A673 (cell line): ENCODE measurements at regions not wholly inside any gene's neighbourhood (a gene's known extent, or its start where the extent isn't known, plus 50 kb on each side); places are given as distances from the start of the nearest gene placed in this dataset.

ENCODE experiments used
- BruUV-seq: library from RNA; stranded (reverse); fragments of 400-500 nt; replicated peaks from 2 replicates; lab custom pipeline; 2021; lab: Mats Ljungman, UMichigan
- CTCF ChIA-PET: fragments of 300-600 bp; sonication (Branson Sonifier 250); formaldehyde crosslinking; loops from one replicate; lab custom pipeline; 2022; ENCODE audit warnings: antibody characterized with exemption; lab: Charles Lee
- POLR2A ChIA-PET: fragments of 300-600 bp; sonication (Branson Sonifier 250); formaldehyde crosslinking; loops from one replicate; lab custom pipeline; 2022; ENCODE audit warnings: antibody characterized with exemption; ENCODE audit not compliant: low non-redundant PET; lab: Charles Lee
- DNase-seq: peaks from one replicate; pipeline ENCODE4 v3.0.0-alpha.2; 2015; ENCODE audit warnings: low spot score
- H3K27ac ChIP-seq: fragments of 200-600 bp; sonication (generic); 2 replicates; pipeline ENCODE4 v1.5.1; 2016; ENCODE audit warnings: mixed run types, low read depth, mild to moderate bottlenecking, mixed read lengths, antibody characterized with exemption, low read length; ENCODE audit not compliant: poor library complexity, severe bottlenecking
- H3K27me3 ChIP-seq: fragments of 200-600 bp; sonication (generic); replicated peaks from 2 replicates; pipeline ENCODE4 v1.6.1; 2017; ENCODE audit warnings: mixed run types, low read depth, mild to moderate bottlenecking, mixed read lengths, antibody characterized with exemption, low read length; ENCODE audit not compliant: insufficient read depth, poor library complexity
- H3K36me3 ChIP-seq: fragments of 200-600 bp; sonication (generic); 2 replicates; pipeline ENCODE4 v1.6.1; 2016; ENCODE audit warnings: mixed run types, mild to moderate bottlenecking, mixed read lengths, antibody characterized with exemption, low read length; ENCODE audit not compliant: insufficient read depth, poor library complexity, severe bottlenecking
- H3K4me1 ChIP-seq: fragments of 200-600 bp; sonication (generic); 2 replicates; pipeline ENCODE4 v1.6.1; 2017; ENCODE audit warnings: mixed run types, mild to moderate bottlenecking, mixed read lengths, antibody characterized with exemption, low read length; ENCODE audit not compliant: insufficient read depth, poor library complexity, severe bottlenecking
- H3K4me3 ChIP-seq: fragments of 200-600 bp; sonication (generic); 2 replicates; pipeline ENCODE4 v1.5.1; 2016; ENCODE audit warnings: low read depth, mixed run types, mild to moderate bottlenecking, mixed read lengths, low read length; ENCODE audit not compliant: poor library complexity, severe bottlenecking
- H3K9me3 ChIP-seq: fragments of 200-600 bp; sonication (generic); 2 replicates; pipeline ENCODE4 v1.6.1; 2016; ENCODE audit warnings: mixed run types, low read depth, mild to moderate bottlenecking, mixed read lengths, antibody characterized with exemption, low read length; ENCODE audit not compliant: poor library complexity, severe bottlenecking
- EZH2 ChIP-seq: fragments of 200-600 bp; sonication (generic); IDR thresholded peaks from 2 replicates; pipeline ENCODE4 v1.6.1; 2017; ENCODE audit warnings: borderline replicate concordance, low read depth, mild to moderate bottlenecking, mixed read lengths, antibody characterized with exemption, low read length; ENCODE audit not compliant: poor library complexity, severe bottlenecking
- intact Hi-C: fragments of 100-400 bp; cut with micrococcal nuclease; formaldehyde crosslinking; loops from one replicate; pipeline ENCODE4 v1.10.0; 2022; ENCODE audit not compliant: unreplicated experiment
- TF ChIP-seq, protein P1 (sequence below): fragments of 300-800, 200-600 bp; sonication (generic); conservative IDR thresholded peaks from 2 replicates; pipeline ENCODE4 v1.5.1; 2017; ENCODE audit warnings: low read depth, mild to moderate bottlenecking, antibody characterized with exemption, low read length, moderate library complexity, mixed read lengths

DNA sequence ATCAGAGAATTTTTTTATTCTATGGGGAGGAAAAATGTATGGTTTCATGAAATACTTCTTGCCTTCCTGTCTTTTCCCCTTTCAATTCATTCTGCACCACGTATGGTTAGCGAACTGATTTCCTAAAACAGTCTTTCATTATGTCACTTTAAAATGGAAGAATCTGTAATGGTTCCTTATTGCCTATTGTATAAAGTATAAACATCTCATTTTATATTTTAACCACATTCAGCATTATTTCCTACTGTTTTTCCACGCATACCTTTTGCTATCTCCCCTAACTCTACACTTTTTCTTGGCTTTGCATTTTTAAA lies 232.3 kb upstream of the B3GALT2 start:
- intact Hi-C loops: no loop called here
- ChIA-PET CTCF (no interaction called here), POLR2A (no interaction called here)
- Histone ChIP-seq H3K27ac (no peak overlapping the region), H3K4me1 (no peaks in the 10 kb centered on the region), H3K4me3 (peak overlapping the region; percentile 13), H3K27me3 (no peaks in the 10 kb centered on the region), H3K36me3 (no peaks in the 10 kb centered on the region), H3K9me3 (no peaks in the 10 kb centered on the region)
- no TSS peak for BruUV-seq
- TF ChIP-seq, protein P1, sequence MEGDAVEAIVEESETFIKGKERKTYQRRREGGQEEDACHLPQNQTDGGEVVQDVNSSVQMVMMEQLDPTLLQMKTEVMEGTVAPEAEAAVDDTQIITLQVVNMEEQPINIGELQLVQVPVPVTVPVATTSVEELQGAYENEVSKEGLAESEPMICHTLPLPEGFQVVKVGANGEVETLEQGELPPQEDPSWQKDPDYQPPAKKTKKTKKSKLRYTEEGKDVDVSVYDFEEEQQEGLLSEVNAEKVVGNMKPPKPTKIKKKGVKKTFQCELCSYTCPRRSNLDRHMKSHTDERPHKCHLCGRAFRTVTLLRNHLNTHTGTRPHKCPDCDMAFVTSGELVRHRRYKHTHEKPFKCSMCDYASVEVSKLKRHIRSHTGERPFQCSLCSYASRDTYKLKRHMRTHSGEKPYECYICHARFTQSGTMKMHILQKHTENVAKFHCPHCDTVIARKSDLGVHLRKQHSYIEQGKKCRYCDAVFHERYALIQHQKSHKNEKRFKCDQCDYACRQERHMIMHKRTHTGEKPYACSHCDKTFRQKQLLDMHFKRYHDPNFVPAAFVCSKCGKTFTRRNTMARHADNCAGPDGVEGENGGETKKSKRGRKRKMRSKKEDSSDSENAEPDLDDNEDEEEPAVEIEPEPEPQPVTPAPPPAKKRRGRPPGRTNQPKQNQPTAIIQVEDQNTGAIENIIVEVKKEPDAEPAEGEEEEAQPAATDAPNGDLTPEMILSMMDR: no peak
- TF ChIP-seq EZH2: no peak
- DNase-seq: no peak

DNA sequence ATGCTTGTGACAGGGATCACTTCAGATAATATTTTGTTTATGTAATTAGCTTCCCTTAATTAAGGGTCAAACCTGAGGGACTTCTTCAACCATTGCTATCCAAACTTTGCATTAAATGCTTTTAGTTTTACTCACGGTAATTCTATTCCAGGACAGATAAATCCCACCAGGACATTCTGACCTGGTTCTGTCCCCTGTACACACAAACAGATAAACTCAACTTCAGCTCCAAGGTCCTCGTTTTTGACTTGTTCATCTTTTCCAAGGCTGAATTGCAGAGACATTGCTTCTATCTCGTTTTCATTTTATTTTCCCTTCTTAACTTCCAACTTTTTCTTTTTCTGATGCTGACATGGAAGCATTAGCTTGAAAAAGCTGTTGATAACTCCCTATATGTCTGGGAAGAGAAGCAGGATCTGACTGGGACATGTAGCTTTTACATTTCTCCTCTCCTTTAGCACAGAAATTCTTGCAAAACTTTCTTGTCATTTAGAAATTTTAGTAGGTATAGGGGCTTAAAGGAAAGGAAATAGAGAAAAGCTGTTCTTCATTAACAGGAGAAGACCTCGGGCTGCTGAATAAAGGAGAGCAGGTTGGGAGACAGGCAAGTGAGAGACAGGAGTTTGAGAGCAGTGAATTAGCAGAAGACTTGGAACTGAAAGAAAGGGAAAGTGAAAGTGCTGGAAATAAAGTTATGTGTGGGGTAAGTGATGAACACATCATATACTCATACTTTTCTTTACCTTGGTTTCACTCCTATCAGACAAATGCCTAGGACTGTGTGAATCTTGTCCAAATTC lies 231.7 kb upstream of the B3GALT2 start:
- H3K4me1 ChIP-seq: no peaks in the 10 kb centered on the region
- no TSS peak for BruUV-seq
- H3K9me3 ChIP-seq: no peaks in the 10 kb centered on the region
- TF ChIP-seq, protein P1: no peak
- TF ChIP-seq EZH2: no peak
- H3K4me3 ChIP-seq: peak overlapping the region; percentile 13
- no peaks in the 10 kb centered on the region for H3K36me3 ChIP-seq
- DNase-seq: no peak
- ChIA-PET POLR2A (no interaction called here), CTCF (no interaction called here)
- H3K27me3 ChIP-seq: no peaks in the 10 kb centered on the region
- intact Hi-C loops: no loop called here
- no peak overlapping the region for H3K27ac ChIP-seq

DNA sequence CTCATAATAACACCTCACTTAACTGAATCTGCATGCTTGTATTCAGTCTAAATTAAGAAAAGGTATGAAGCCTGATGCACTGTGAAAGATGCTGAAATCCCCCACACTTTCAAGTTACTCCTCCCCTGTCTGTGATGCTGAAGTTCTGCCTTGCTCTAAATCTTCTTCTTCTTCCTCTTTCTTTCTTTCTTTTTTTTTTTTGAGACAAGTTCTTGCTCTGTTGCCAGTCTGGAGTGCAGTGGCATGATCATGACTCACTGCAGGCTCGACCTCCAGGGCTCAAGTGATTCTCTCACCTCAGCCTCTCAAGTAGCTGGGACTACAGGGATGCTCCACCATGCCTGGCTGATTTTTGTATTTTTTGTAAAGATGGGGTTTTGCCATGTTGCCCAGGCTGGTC lies 231.0 kb upstream of the B3GALT2 start:
- CTCF ChIA-PET: no interaction called here
- Histone ChIP-seq H3K27ac (no peak overlapping the region), H3K4me1 (no peaks in the 10 kb centered on the region), H3K27me3 (no peaks in the 10 kb centered on the region), H3K9me3 (no peaks in the 10 kb centered on the region), H3K4me3 (no peak overlapping the region), H3K36me3 (no peaks in the 10 kb centered on the region)
- no TSS peak for BruUV-seq
- POLR2A ChIA-PET: no interaction called here
- intact Hi-C loops: no loop called here
- no peak for TF ChIP-seq EZH2
- TF ChIP-seq, protein P1: no peak
- DNase-seq: no peak
